Suprapubic skin (tissue), 4 donors: ENCODE measurements at regions not wholly inside any gene's neighbourhood (a gene's known extent, or its start where the extent isn't known, plus 50 kb on each side); places are given as distances from the start of the nearest gene placed in this dataset.

Experiments used
- DNase-seq, 2 donors: peaks; one replicate each; pipeline ENCODE4 v3.0.0-alpha.2; 2019; ENCODE audit warnings: low spot score in 2 of 2
- H3K27ac ChIP-seq: fragments of 200-600 bp; sonication (generic); one replicate; pipeline ENCODE4 v1.5.1; 2019
- H3K27me3 ChIP-seq: fragments of 200-600 bp; sonication (generic); one replicate; pipeline ENCODE4 v1.5.1; 2019
- H3K36me3 ChIP-seq: fragments of 200-600 bp; sonication (generic); one replicate; pipeline ENCODE4 v1.5.1; 2019
- H3K4me1 ChIP-seq: fragments of 200-600 bp; sonication (generic); one replicate; pipeline ENCODE4 v1.5.1; 2019
- H3K4me3 ChIP-seq: fragments of 200-600 bp; sonication (generic); one replicate; pipeline ENCODE4 v1.5.1; 2019; ENCODE audit warnings: mild to moderate bottlenecking
- H3K9me3 ChIP-seq: fragments of 200-600 bp; sonication (generic); one replicate; pipeline ENCODE4 v1.5.1; 2019
- EP300 ChIP-seq: sonication (generic); formaldehyde crosslinking; IDR thresholded peaks from one replicate; pipeline ENCODE4 v1.6.1; 2017; ENCODE audit warnings: antibody characterized with exemption
- POLR2A ChIP-seq, 2 donors: fragments of 450-650 bp; IDR thresholded peaks; one replicate each; pipeline ENCODE4 v1.6.1; 2017; ENCODE audit warnings: antibody characterized with exemption in 2 of 2, mild to moderate bottlenecking in 2 of 2, moderate library complexity in 2 of 2
- POLR2AphosphoS5 ChIP-seq, 3 donors: sonication (generic); formaldehyde crosslinking; IDR thresholded peaks; one replicate each; pipeline ENCODE4 v1.6.1; 2017; ENCODE audit warnings: antibody characterized with exemption in 3 of 3
- WGBS: methylation state at CpG from one replicate; pipeline ENCODE4 v1.1.5; 2018; 5-methylcytosine and 5-hydroxymethylcytosine counted together
- TF ChIP-seq, protein P1 (sequence below), 2 donors: fragments of 200-600 bp in 1 of 2; fragments of 450-650 bp in 1 of 2; sonication (generic) in 1 of 2; IDR thresholded peaks; one replicate each; pipeline ENCODE4 v1.5.1; 2016 to 2019; ENCODE audit warnings: antibody characterized with exemption in 2 of 2, mild to moderate bottlenecking in 1 of 2, moderate library complexity in 1 of 2

DNA sequence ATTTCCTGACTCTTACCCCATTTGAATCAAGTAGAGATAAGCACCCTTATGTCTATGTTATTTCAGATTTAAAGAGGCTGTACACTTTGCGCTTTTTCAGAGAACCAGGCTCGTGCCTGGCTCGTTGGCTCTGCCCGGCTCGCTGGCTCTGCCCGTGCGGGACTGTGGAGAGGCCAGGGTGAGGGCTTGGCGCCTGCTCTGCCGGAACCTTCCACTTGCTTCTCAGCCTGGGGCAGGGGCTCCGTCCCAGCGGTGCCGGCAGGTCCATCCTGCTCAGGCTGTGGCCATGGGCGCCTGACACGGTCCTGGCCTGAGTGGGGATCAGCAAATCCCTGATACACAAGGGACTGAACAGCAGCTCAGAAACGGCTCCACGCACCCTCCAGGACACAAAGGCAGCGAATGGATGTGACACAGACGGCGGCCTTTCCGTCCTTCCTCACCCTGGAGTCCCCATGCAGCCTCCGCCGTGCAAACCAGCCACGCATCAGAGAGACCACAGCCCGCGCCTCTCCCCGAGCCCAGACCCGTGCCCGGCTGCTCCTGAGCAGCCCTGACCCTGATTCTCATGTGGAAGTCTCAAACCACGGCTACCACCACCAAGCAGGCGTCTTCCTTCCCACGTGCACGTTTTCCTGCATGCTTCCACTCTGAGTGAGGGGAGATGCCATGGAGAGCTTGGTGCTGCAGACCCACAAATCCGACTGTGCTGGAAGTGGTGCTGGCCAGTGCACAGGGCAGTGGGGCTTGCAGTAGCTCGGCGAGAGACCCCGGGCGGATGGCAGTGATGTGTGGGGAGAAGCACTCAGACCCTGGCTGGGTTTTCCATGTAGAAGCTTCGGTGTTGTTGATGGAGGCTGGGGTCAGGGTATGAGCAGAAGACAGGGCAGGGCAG, 233.9 kb downstream of the ERMARD start:
- Histone ChIP-seq H3K27ac (no peak overlapping the region), H3K9me3 (no peaks in the 10 kb centered on the region), H3K36me3 (no peaks in the 10 kb centered on the region), H3K4me1 (no peaks in the 10 kb centered on the region), H3K4me3 (no peak overlapping the region), H3K27me3 (peaks cover 7% of the 10 kb centered on the region)
- peak; percentile 43 to 44 for DNase-seq
- 92% methylated on average over 33 of the region's 38 CpGs for whole genome bisulfite sequencing
- TF ChIP-seq, protein P1, sequence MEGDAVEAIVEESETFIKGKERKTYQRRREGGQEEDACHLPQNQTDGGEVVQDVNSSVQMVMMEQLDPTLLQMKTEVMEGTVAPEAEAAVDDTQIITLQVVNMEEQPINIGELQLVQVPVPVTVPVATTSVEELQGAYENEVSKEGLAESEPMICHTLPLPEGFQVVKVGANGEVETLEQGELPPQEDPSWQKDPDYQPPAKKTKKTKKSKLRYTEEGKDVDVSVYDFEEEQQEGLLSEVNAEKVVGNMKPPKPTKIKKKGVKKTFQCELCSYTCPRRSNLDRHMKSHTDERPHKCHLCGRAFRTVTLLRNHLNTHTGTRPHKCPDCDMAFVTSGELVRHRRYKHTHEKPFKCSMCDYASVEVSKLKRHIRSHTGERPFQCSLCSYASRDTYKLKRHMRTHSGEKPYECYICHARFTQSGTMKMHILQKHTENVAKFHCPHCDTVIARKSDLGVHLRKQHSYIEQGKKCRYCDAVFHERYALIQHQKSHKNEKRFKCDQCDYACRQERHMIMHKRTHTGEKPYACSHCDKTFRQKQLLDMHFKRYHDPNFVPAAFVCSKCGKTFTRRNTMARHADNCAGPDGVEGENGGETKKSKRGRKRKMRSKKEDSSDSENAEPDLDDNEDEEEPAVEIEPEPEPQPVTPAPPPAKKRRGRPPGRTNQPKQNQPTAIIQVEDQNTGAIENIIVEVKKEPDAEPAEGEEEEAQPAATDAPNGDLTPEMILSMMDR (IDR thresholded peaks at IDR 0.05): no peak
- TF ChIP-seq EP300 (no peak), POLR2A (IDR thresholded peaks at IDR 0.05) (no peak), POLR2AphosphoS5 (IDR thresholded peaks at IDR 0.05) (no peak)

DNA sequence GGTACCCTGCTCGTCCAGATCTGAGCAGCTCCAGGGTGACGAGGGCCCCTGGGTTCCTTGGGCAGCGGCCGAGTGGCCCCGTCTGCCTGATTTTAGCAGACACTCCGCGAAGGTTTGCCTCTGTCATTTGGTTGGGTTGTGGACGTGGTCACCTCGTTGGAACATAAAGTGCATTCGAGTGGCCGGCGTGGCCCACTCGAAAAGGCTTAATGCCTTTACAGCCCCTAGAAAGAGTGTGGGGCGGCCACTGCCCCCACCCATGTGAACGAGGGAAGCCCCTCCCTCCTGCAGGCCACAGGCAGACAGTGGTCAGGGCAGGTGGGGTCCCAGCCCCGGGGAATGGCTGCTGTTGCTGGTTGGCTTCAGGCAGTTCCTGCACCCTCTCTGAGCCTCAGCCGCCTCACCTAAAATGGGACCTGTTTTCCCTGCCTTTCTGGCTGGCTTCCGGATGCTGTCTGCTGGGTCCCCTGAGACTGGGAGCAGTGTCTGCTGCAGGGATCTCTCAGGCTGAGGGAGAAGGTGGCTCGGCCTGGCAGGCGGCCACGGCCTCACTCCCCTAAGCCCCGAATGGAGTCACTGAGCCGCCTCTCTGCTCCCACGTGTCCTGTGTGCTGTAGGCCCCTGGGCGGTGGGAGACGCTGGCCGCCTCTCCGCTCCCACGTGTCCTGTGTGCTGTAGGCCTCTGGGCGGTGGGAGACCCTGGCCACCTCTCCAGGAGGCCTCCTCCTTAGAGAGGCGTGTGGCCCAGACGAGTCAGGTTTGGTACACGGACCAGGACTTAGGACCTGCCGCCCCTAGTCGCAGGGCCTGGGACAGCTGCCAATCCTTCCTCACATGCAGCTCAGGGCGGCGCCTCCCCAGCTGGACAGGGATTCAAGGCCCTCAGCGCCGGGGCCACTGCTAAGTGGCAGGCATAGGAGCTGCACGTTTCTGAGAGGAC, 233.0 kb downstream of the ERMARD start:
- DNase-seq: peak in 1 of 2 donors; percentile 43

DNA sequence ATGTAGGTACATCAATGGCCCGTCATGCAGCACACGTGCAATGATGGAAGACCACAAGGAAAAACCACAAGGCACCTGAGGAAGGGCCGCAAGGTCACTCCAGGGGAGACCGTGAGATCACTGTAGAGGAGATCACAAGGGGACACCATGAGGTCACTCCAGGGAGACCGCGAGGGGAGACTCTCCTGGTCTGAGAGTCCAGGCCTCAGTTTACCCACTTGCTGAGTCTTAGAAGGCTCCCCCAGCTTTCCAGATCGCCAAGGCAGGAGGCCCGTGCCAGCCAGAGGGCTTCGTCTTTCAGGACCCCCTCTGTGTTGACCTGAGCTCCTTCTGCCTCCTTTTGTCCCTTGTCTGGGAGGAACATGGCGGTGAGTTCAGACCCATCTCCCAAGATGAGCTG, 232.2 kb downstream of the ERMARD start:
- TF ChIP-seq EP300 (no peak), POLR2AphosphoS5 (IDR thresholded peaks at IDR 0.05) (no peak), POLR2A (IDR thresholded peaks at IDR 0.05) (no peak)
- TF ChIP-seq, protein P1 (IDR thresholded peaks at IDR 0.05): no peak
- peaks cover 7% of the 10 kb centered on the region for H3K27me3 ChIP-seq
- no peak overlapping the region for H3K27ac ChIP-seq
- H3K4me3 ChIP-seq: no peak overlapping the region
- peak in 1 of 2 donors; percentile 48 for DNase-seq
- no peaks in the 10 kb centered on the region for H3K36me3 ChIP-seq
- H3K4me1 ChIP-seq: peaks cover 8% of the 10 kb centered on the region
- H3K9me3 ChIP-seq: no peaks in the 10 kb centered on the region
- 72% methylated on average over 5 of the region's 10 CpGs for WGBS

More for the DNA sequence above, 233.0 kb downstream of the ERMARD start:
- H3K9me3 ChIP-seq: no peaks in the 10 kb centered on the region
- peaks cover under 1% of the 10 kb centered on the region for H3K4me1 ChIP-seq
- H3K36me3 ChIP-seq: no peaks in the 10 kb centered on the region
- H3K27me3 ChIP-seq: peaks cover 7% of the 10 kb centered on the region
- H3K27ac ChIP-seq: no peak overlapping the region
- 83% methylated on average over 21 of the region's 40 CpGs for WGBS
- TF ChIP-seq POLR2AphosphoS5 (IDR thresholded peaks at IDR 0.05) (no peak), EP300 (no peak), POLR2A (IDR thresholded peaks at IDR 0.05) (no peak)
- TF ChIP-seq, protein P1 (IDR thresholded peaks at IDR 0.05): no peak
- no peak overlapping the region for H3K4me3 ChIP-seq

DNA sequence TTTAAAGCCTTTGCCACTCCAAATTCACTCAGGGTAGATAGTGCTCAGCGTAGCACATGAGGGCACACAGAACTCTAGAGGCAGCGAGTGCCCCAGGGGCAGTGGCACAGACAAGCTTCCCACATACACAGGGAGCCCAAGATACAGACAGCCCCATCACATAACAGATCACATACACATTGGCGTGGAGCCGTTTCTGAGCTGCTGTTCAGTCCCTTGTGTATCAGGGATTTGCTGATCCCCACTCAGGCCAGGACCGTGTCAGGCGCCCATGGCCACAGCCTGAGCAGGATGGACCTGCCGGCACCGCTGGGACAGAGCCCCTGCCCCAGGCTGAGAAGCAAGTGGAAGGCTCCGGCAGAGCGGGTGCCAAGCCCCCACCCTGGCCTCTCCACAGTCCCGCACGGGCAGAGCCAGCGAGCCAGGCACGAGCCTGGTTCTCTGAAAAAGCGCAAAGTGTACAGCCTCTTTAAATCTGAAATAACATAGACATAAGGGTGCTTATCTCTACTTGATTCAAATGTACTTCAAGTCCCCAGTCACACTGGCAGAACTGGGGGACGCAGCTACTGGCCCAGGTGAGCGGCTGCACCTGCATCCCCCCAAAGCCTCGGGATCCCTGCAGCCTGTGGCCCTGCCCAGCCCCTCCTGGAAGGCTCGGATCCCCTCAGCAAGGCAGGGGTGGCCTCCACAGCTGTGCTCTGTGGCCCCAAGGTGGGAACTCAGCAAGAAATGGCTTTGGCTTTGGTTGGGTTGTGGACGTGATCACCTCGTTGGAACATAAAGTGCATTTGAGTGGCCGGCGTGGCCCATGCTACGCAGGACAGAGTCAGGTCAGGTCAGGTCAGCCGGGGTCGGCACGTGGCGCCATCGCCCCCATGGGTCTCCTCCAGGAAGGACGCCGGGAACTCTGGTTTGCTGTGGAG, 231.3 kb downstream of the ERMARD start:
- Histone ChIP-seq H3K4me3 (no peak overlapping the region), H3K27ac (no peak overlapping the region), H3K27me3 (peaks cover 9% of the 10 kb centered on the region), H3K36me3 (no peaks in the 10 kb centered on the region), H3K4me1 (peaks cover 15% of the 10 kb centered on the region), H3K9me3 (no peaks in the 10 kb centered on the region)
- TF ChIP-seq POLR2AphosphoS5 (IDR thresholded peaks at IDR 0.05): no peak
- TF ChIP-seq, protein P1 (IDR thresholded peaks at IDR 0.05): no peak
- no peak for TF ChIP-seq EP300
- TF ChIP-seq POLR2A (IDR thresholded peaks at IDR 0.05): no peak
- WGBS: 82% methylated on average over 17 of the region's 31 CpGs
- DNase-seq: peak in 1 of 2 donors; percentile 45
